NCI-H187 treated with DMSO at 0.1 percent for 48 hours (cell line): ENCODE measurements at regions not wholly inside any gene's neighbourhood (a gene's known extent, or its start where the extent isn't known, plus 50 kb on each side); places are given as distances from the start of the nearest gene placed in this dataset.

Experiments
- DNase-seq: peaks from one replicate; lab custom pipeline; 2025; lab: John Stamatoyannopoulos, UW

DNA sequence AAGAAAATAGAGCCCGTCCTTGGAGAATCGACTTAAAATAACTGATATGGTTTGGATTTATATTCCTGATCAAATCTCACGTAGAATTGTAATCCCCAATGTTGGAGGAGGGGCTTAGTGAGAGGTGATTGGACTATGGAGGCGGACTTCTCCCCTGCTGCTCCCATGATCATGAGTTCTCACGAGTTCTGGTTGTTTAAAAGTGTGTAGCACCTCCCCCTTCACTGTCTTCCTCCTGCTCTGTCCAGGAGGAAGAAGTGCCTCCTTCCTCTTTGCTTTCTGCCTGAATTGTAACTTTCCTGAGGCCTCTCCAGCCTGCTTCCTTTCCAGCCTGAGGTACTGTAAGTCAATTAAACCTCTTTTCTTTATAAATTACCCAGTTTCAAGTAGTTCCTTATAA lies 529.2 kb downstream of the HAO1 start:
- DNase-seq: no peak

DNA sequence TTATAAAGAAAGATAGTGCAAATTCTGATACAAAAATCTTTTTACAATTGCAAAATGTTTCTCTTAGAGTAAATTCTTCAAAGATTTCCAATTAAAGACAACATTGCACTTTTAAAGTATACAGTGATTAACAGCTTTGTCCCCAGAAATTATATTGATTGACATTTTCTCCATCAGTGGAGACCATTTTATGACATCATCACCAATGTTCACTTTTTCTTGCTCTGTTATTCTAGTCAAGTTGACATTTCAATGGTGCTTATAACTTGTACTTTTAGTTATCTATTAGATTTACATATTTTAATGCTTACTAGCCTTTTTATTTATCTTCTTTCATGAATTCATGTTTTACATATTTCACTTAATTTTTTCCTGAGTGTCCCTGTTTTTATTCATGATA lies 524.8 kb downstream of the HAO1 start:
- DNase-seq: no peak

DNA sequence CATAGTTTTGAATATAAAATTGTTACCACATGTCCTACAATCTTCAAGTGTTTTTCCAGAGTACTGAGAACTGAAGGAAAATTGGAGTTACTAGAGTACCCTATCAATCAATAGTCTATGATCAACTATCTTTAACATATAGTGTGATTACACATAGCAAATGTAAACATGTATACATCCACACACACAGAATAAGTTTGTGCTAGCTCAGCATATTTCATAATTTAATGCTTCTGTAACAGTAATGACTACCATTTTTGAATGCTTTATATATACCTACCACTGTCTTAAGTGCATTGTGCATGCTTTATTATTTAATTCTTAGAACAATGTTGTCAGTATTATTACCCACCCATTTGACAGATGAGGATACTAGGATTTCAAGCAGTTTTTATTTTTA lies 523.9 kb downstream of the HAO1 start:
- no peak for DNase-seq

DNA sequence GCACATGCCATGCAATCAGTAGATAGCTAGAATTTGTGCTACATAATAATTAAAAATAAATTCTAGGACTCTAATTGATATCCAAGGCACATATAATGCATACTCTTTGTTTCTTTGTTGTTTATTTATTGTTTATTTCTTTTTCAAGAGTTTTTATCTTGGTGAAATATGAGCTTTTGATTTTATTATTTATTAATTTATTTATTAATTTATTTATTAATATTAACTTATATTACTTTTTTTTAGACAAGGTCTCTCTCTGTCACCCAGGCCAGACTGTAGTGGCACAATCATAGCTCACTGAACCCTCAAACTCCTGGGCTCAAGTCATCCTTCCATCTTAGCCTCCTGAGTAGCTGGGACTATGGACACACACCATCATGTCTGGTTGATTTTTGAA lies 519.9 kb downstream of the HAO1 start:
- no peak for DNase-seq

DNA sequence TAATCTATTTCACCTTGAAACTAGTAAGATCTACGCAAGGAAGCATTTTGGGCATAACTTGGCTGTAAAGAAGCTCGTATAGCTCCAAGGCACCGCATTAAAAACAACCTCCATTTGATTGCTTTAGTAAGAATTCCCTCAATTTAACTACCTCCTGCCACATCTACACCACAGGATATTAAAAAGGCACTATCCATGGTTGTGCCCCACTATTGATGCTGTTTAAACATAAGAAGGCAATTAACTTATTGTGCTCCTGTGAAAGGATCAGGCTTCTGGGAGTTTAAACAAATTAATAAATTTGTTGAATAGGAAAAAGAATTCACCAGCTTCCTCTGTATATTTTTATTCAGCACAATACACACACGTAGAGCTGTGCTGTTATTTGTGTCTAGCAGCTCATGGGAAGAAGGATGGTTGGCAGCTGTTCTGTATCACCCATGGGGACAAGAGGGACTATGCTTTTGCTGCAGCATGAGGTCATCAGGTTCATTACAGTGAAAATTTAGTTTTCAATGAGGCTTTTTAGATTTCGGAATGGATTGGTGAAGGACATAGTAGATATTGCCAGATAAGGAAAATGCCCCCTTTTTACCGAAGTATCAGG lies 513.3 kb downstream of the HAO1 start:
- no peak for DNase-seq

DNA sequence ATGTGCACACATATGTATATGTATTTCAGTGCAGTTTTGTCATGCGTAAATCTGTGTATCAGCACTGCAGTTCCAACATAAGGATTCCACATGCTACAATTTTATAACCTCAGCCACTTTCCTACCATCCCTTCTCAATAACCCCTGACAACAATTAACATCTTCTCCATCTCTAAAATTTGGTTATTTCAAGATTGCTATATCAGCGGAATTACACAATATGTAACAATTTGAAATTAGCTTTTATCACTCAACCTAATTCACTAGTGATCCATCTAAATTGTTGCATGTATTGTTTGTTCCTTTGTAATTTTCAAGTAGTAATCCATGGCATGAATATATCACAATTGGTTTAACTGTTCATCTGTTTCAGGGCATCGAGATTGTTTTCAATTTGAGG lies 511.3 kb downstream of the HAO1 start:
- no peak for DNase-seq

DNA sequence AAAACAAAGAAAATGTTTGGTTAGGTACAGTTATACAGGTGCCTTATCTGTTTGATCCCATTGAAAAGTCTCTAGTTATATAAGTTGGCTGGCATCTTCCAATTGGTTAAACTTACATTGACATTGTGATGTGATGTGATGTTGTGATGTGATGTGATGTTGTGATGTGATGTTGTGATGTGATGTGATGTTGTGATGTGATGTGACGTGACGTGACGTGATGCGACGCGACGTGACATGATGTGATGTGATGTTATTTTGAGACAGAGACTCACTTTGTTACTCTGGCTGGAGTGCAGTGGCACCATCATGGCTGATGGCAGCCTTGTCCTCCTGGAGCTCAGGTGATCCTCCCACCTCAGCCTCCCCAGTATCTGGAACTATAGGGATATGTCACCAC lies 507.6 kb downstream of the HAO1 start:
- no peak for DNase-seq

DNA sequence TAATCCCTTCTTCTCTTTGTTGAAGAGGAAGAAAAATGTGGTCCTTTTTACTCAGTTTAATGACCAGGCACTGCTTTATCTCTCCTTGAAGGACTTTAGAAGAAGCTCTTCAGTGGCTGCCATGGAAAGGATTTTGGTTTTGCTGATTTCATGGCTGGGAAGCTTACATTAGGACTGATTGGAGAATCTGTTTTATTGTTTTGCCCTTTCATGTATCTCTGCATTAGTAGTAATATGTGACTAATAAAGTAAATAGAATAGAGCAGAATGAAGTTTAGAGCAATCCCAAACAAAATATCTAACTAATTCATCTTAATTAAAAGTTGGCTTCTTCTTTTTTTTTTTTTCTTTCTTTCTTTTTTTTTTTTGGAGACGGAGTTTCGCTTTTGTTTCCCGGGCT lies 502.9 kb downstream of the HAO1 start:
- DNase-seq: no peak

DNA sequence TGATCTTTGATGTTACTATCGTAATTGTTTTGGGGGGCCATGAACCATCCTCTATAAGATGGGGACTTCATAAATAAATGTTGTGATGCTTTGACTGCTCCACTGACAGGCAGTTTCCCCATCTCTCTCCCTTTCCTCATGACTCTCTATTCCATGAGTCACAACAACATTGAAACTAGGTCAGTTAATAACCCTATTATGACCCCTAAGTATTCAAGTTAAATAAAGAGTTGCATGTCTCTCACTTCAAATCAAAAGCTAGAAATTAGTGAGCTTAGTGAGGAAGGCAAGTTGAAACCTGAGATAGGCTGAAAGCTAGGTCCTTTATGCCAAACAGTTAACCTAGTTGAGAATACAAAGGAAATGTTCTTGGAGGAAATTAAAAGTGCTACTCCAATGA lies 491.0 kb downstream of the HAO1 start:
- DNase-seq: no peak

DNA sequence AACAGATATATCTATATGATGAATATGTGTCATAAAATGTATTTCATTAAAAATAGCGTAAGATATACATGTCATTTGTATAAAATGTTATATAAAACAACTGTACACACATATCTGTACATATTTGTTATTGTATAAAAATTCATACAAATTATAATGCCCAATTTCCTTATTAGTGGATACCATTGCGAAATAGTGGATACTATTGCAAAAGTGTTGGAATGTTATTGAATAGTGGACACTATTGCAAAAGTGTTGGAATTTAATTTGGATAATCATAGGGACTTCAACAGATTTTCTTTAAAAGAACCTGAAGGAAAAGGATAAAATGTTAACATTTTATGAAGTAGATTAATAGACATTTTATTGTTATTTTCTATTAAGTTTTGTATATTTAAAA lies 487.4 kb downstream of the HAO1 start:
- no peak for DNase-seq

DNA sequence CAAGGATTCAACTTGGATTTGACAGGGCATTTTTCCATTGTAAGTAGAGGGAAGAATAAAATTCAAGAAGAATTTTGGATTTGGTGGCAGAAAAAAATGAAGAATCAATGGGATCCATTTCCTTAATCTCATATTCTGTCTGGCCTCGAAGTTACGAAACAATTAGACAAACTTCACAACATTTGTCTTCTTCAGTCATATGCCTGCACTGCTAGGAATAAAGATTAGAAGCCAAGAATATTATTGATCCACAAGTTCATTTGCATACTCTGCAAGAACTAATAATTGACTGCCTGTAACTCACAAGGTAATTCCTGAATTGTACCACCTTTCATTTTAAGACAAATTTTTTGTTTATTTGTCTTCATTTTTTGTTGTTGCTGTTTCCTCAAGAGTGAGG lies 486.2 kb downstream of the HAO1 start:
- DNase-seq: no peak

DNA sequence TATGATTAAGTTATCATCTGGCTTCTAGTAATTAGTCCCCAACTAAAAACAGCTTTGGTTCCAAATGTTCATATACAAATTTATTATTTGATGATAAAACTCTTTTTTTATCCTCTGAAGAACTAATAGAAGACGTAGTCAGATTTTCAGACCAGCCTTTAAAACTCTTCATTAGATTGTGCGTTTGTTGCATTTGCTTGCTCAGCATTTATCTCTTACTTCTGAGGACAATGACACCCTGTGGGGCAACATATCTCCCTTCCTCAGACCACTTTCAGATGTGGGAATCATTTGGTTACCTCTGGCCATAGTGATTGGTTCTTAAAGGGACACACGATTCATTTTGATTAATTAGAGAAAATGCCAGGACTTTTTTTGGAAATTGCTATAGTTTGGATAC lies 481.8 kb downstream of the HAO1 start:
- DNase-seq: no peak

DNA sequence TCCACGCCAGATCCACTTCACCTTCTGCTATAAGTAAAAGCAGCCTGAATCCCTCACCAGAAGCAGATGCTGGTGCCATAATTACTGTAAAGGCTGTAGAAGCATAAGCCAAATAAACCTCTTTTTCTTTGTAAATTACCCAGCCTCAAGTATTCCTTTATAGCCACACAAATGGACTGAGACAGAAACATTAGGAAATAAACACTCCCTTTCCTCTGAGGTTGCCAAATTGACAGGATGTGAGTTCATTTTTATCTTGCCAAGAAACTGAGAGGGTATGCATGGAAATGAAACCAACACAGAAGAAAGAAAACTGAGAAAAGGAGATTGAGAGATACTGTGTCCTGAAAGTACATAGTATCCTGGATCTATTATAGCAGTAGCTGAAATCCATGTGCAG lies 481.2 kb downstream of the HAO1 start:
- no peak for DNase-seq

DNA sequence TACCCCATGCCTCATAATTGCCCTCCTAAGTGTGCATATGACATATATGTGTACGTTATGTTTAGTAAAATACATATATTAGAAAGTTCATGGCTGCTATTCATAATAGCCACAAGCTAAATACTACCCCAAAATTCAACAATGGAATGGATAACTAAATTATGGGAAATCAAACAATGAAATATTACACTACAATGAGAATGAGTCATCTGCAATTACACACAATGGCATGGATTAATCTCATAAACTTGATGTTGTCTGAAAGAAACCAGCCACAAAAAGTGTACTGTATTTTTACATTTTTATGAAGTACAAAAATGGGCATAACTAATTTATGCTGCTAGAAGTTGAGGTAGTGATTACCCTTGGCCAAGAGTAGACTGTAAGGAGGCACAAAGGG lies 477.0 kb downstream of the HAO1 start:
- no peak for DNase-seq

DNA sequence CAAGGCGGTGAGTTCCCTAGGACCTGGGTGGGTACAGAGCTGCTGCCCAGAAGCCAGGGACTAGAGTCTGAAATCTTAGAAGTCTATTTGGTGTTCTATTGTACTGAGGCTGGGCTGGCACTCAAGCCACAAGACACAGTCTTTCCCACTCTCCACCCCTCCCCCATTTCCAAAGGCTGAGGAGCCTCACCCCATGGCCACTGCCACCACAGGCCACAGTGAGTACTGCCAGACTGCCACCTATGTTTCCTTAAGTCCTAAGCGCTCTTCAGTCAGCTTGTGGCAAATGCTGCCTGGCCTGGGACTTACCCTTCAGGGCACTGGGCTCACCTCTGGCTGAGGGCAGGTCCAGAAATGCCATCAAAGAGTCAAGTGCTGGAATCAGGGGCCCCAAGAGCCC lies 469.3 kb downstream of the HAO1 start:
- no peak for DNase-seq

DNA sequence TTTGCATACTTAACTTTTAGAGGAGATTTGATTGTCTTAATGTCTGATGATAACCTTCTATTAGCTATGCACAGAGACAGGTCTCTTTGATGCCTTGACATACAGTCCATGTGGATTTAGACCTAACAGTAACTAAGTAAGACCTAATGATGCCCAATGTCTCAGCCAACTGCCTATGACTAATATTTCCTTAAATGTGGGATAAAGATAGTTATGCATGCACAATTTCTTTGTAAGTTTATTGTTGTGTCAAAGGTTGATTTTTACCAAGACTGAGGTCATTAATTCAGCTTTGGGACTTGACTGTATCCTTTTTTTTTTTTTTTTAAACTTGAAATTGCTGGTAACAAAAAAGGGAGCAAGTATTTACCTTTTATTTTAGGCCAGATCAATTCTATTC lies 450.0 kb downstream of the HAO1 start:
- no peak for DNase-seq

DNA sequence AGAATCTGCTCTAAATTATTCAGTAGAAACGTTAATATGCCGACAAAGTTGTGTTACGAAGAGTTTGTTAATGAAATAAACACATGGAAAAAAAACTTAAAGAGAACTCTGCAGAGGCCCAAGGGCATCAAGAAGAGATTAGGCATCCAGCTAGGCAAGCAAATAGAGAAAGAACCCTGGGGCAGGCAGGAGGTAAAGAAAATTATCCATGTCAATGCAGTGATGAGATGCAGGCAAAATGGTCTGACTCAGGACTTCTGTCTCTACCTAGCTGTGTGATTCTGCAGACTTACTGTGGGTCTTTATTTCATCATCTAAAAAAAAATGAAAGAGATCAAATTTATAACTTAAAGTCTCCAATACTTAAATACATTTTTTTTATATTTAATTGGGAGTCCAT lies 448.0 kb downstream of the HAO1 start:
- no peak for DNase-seq

DNA sequence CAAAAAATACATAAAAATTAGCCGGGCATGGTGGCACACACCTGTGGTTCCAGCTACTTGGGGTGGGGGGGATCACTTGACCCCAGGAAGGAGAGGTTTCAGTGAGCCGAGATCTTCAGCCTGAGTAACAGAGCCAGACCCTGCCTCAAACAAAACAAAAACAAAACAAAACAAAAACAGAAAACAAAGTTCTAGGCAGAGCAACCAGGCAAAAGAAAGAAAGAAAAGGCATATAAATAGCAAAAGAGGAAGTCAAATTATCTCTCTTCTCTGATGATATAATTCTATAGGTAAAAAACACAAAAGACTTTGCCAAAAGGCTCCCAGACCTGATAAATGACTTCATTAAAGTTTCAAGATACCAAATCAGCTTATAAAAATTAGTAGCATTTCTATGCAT lies 446.9 kb downstream of the HAO1 start:
- DNase-seq: no peak

DNA sequence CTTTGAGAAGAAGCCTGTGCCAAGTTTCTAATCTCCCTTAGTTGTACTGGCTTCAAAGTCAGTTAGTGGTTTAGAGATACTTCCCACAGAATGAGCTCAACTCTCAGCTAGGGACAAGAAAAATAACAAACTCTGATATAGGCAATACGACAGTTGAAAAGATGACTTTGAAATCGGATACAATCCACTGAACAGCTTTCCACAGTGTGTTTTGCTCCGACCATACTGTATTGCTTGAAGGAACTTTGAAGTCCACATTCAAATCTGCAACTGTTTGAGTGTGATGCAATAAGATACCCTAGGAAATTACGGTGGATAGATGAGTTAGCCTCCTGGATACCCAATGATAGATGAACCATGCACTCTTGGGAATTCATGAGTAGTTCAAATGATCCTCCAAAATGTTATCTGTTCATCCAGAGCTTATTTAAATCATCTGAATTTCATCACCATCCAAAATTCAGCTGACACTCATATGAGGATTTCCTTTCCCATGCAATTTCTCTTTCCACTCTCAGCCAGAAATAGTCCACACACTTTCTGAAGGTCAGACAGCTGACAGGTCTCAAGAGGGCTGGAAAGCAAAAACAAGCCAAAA lies 443.8 kb downstream of the HAO1 start:
- no peak for DNase-seq

DNA sequence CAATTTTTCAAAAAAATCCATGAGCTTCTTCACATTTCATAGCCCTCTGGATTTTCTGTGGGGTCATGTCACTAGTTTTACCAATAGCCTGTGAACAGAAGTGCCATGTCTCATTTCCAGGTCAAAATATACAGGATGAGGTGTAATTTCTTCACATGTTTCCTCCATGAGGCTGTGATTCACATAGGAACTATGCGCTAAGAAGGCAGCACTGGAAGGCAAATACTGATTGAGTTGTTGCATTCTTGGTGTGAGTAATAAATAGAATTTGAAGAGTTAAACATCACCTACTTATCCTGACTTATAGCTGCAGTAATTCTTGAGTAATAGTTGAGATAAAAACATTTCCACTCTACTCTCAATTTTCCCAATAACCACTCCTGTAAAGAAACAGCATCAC lies 442.3 kb downstream of the HAO1 start:
- no peak for DNase-seq

DNA sequence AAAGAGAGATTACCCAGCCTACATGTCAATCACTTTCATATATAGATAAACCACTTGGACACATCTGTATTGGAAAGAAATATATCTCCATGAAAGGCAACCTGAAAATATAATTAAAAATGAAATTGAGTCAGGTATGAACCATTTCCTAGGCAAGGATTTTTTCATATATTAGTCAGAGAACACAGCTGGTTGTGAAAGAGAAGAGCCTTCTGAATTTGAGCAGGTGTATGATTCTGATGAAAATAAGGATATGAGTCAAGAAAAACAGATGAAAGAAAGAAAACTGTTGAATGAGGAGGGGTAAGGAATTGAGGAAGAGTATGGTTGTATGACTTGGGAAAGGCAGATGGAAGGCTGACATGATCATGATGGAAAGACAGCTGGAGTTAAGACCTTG lies 441.1 kb downstream of the HAO1 start:
- no peak for DNase-seq

DNA sequence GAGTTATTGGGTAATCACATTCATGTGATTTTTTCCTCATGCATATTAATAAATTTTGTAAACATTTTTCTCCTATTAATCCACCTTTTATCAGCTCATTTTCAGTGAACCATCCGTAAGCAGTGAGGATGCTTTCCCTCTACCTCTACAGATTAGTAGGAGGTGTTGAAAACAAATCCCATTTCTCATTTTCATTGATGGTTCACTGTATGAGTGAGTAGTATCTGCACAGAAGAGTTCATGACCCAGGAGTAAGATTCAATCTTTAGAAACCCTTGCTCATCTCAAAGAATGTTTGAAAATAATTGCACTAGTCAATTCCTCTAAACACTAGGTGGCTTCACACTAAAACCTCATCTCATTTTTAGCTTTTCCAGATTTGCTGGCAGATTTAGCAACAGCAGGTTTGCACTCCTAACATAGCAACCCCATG lies 440.0 kb downstream of the HAO1 start:
- no peak for DNase-seq

DNA sequence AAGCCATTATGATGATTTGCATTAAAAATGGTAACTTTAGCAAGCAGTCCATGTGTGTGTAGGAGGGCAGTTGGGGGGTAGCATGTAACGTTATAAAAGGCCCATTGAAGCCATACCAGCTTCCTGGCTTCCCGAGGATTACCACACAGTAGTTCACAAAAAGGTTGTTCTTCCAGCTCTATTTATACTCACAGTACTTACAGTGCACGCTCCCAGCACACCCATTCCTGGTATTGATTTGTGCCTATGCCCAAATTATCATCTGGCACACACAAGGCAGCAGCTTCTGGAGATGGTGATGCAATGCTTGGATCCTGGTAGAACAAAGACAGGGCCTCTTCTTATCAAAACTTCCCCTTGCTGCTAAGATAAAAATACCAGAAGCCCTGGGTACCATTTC lies 436.8 kb downstream of the HAO1 start:
- DNase-seq: no peak

DNA sequence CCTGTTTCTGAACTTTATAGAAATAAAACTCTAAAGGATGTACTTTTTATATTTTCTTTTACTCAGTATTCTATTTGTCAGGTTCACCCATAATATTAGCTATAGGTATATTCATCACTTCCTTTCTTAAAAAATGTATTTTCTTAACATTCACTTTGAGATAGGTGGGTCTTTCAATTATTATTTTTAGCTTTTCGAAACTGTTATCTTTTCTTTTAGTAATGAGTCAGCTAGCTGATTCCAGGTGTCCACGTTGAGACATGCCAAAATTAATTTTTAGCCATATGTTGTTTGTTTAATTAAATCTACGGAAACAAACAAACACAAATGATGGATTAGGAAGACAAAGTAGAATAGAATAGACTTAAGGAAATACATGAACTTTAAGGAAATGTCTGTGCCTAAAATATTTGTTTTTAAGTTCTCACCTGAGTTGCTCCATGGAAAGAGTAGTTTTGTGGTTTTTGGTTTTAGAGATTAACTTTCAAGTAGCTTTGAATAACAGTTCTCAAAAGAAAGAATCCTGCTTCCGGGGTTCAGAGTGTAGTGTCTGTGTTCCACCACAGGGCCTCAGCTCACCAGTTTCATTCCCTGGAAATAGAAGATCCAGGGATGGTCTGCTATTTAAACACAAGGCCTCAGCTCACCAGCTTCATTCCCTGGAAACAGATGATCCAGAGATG lies 435.0 kb downstream of the HAO1 start:
- DNase-seq: no peak
